Duodenal mucosa (tissue), 2 donors: ENCODE measurements at regions not wholly inside any gene's neighbourhood (a gene's known extent, or its start where the extent isn't known, plus 50 kb on each side); places are given as distances from the start of the nearest gene placed in this dataset.
"Not testable (repeated sequence)": the region's sequence is repeated elsewhere in the genome, so short reads cannot be mapped to it uniquely, and the experiment has no call there.

Experiments used
- H3K27ac ChIP-seq: one replicate; pipeline ENCODE4 v1.7.0; 2013; ENCODE audit warnings: low read depth, low read length
- H3K27me3 ChIP-seq, 2 donors: one replicate each; pipeline ENCODE4 v1.7.0; 2013; ENCODE audit warnings: low read length in 2 of 2, control low read depth in 1 of 2; ENCODE audit not compliant: insufficient read depth in 2 of 2, control insufficient read depth in 1 of 2
- H3K36me3 ChIP-seq, 2 donors: one replicate each; pipeline ENCODE4 v1.7.0; 2013; ENCODE audit warnings: low read length in 2 of 2, control low read depth in 1 of 2; ENCODE audit not compliant: insufficient read depth in 2 of 2, control insufficient read depth in 1 of 2
- H3K4me1 ChIP-seq, 2 donors: one replicate each; pipeline ENCODE4 v1.7.0; 2013; ENCODE audit warnings: low read length in 2 of 2, control low read depth in 1 of 2; ENCODE audit not compliant: insufficient read depth in 2 of 2, control insufficient read depth in 1 of 2
- H3K4me3 ChIP-seq, 2 donors: one replicate each; pipeline ENCODE4 v1.7.0; 2013; ENCODE audit warnings: low read length in 2 of 2, low read depth in 1 of 2
- H3K9ac ChIP-seq, 2 donors: one replicate each; pipeline ENCODE4 v1.7.0; 2013; ENCODE audit warnings: low read length in 2 of 2, low read depth in 1 of 2
- H3K9me3 ChIP-seq, 2 donors: one replicate each; pipeline ENCODE4 v1.7.0; 2013; ENCODE audit warnings: low read length in 2 of 2, control low read depth in 1 of 2; ENCODE audit not compliant: control insufficient read depth in 1 of 2

GRCh38 chr2:226467633-226468032 lies 332.0 kb downstream of the IRS1 start:
- no peak overlapping the region for H3K9ac ChIP-seq
- no peaks in the 10 kb centered on the region for H3K27me3 ChIP-seq
- no peaks in the 10 kb centered on the region for H3K4me1 ChIP-seq
- no peak overlapping the region for H3K4me3 ChIP-seq
- no peaks in the 10 kb centered on the region for H3K36me3 ChIP-seq
- no peaks in the 10 kb centered on the region for H3K9me3 ChIP-seq
- no peak overlapping the region for H3K27ac ChIP-seq

- H3K4me3 ChIP-seq = no peak overlapping the region
- H3K9ac ChIP-seq = no peak overlapping the region
- H3K27me3 ChIP-seq = no peaks in the 10 kb centered on the region
- no peaks in the 10 kb centered on the region for H3K9me3 ChIP-seq
- H3K4me1 ChIP-seq = no peaks in the 10 kb centered on the region
- H3K36me3 ChIP-seq = no peaks in the 10 kb centered on the region
- H3K27ac ChIP-seq = no peak overlapping the region
Measured at GRCh38 chr2:226467221-226467620, 332.4 kb downstream of the IRS1 start.

GRCh38 chr2:226466589-226466988 lies 333.0 kb downstream of the IRS1 start:
- Histone ChIP-seq H3K4me3 (no peak overlapping the region), H3K27me3 (no peaks in the 10 kb centered on the region), H3K9ac (no peak overlapping the region), H3K4me1 (no peaks in the 10 kb centered on the region), H3K9me3 (no peaks in the 10 kb centered on the region), H3K27ac (no peak overlapping the region), H3K36me3 (no peaks in the 10 kb centered on the region)

GRCh38 chr2:226466124-226466523 lies 333.5 kb downstream of the IRS1 start:
- Histone ChIP-seq H3K4me1 (no peaks in the 10 kb centered on the region), H3K27ac (no peak overlapping the region), H3K9me3 (no peaks in the 10 kb centered on the region), H3K27me3 (no peaks in the 10 kb centered on the region), H3K36me3 (no peaks in the 10 kb centered on the region), H3K4me3 (no peak overlapping the region), H3K9ac (no peak overlapping the region)

- Histone ChIP-seq H3K4me3 (no peak overlapping the region), H3K27ac (no peak overlapping the region), H3K4me1 (no peaks in the 10 kb centered on the region)
Measured at GRCh38 chr2:226464380-226464779, 335.2 kb downstream of the IRS1 start.

GRCh38 chr2:226463154-226463553 lies 336.5 kb downstream of the IRS1 start:
- Histone ChIP-seq H3K36me3 (no peaks in the 10 kb centered on the region), H3K27ac (no peak overlapping the region), H3K9me3 (no peaks in the 10 kb centered on the region), H3K27me3 (no peaks in the 10 kb centered on the region), H3K4me1 (no peaks in the 10 kb centered on the region), H3K4me3 (no peak overlapping the region), H3K9ac (no peak overlapping the region)

More at GRCh38 chr2:226464380-226464779, 335.2 kb downstream of the IRS1 start:
- H3K36me3 ChIP-seq = no peaks in the 10 kb centered on the region
- no peak overlapping the region for H3K9ac ChIP-seq
- H3K27me3 ChIP-seq = no peaks in the 10 kb centered on the region
- H3K9me3 ChIP-seq = no peaks in the 10 kb centered on the region

GRCh38 chr2:226461981-226462380 lies 337.6 kb downstream of the IRS1 start:
- no peaks in the 10 kb centered on the region for H3K9me3 ChIP-seq
- H3K9ac ChIP-seq = no peak overlapping the region
- H3K36me3 ChIP-seq = no peaks in the 10 kb centered on the region
- H3K4me1 ChIP-seq = no peaks in the 10 kb centered on the region
- H3K27me3 ChIP-seq = no peaks in the 10 kb centered on the region
- no peak overlapping the region for H3K27ac ChIP-seq
- no peak overlapping the region for H3K4me3 ChIP-seq

- H3K9me3 ChIP-seq, H3K9ac ChIP-seq, H3K4me1 ChIP-seq, H3K27ac ChIP-seq, H3K4me3 ChIP-seq, H3K27me3 ChIP-seq, H3K36me3 ChIP-seq: not testable (repeated sequence)
Measured at GRCh38 chr2:226456144-226456543, 343.5 kb downstream of the IRS1 start.

- H3K27me3 ChIP-seq = no peaks in the 10 kb centered on the region
- H3K36me3 ChIP-seq = no peaks in the 10 kb centered on the region
- peaks cover 0 to 3% of the 10 kb centered on the region in 2 donors for H3K4me1 ChIP-seq
- peaks cover 4% of the 10 kb centered on the region in 2 donors for H3K9me3 ChIP-seq
- H3K27ac ChIP-seq = no peak overlapping the region
- no peak overlapping the region for H3K4me3 ChIP-seq
- H3K9ac ChIP-seq = no peak overlapping the region
Measured at GRCh38 chr2:226452768-226453167, 346.9 kb downstream of the IRS1 start.

GRCh38 chr2:226451486-226451885 lies 348.1 kb downstream of the IRS1 start:
- no peak overlapping the region for H3K27ac ChIP-seq
- H3K9ac ChIP-seq = no peak overlapping the region
- H3K4me3 ChIP-seq = no peak overlapping the region

GRCh38 chr2:226450141-226450540 lies 349.5 kb downstream of the IRS1 start:
- peaks cover 8 to 18% of the 10 kb centered on the region in 2 donors for H3K4me1 ChIP-seq
- H3K36me3 ChIP-seq = no peaks in the 10 kb centered on the region
- no peaks in the 10 kb centered on the region for H3K27me3 ChIP-seq
- H3K9me3 ChIP-seq = peaks cover 4% of the 10 kb centered on the region in 2 donors
- no peak overlapping the region for H3K4me3 ChIP-seq
- H3K9ac ChIP-seq = no peak overlapping the region
- no peak overlapping the region for H3K27ac ChIP-seq

More at GRCh38 chr2:226451486-226451885, 348.1 kb downstream of the IRS1 start:
- Histone ChIP-seq H3K9me3 (peaks cover 4% of the 10 kb centered on the region in 2 donors), H3K4me1 (peaks cover 5 to 12% of the 10 kb centered on the region in 2 donors), H3K27me3 (no peaks in the 10 kb centered on the region), H3K36me3 (no peaks in the 10 kb centered on the region)
